HG03565 (cell line): ENCODE measurements at regions not wholly inside any gene's neighbourhood (a gene's known extent, or its start where the extent isn't known, plus 50 kb on each side); places are given as distances from the start of the nearest gene placed in this dataset.

Source experiments
- ATAC-seq: cut with Tn5 transposase; IDR thresholded peaks from one replicate; pipeline ENCODE4 v1.9.1; 2021; ENCODE audit warnings: mild to moderate bottlenecking, moderate library complexity; ENCODE audit not compliant: unreplicated experiment

DNA sequence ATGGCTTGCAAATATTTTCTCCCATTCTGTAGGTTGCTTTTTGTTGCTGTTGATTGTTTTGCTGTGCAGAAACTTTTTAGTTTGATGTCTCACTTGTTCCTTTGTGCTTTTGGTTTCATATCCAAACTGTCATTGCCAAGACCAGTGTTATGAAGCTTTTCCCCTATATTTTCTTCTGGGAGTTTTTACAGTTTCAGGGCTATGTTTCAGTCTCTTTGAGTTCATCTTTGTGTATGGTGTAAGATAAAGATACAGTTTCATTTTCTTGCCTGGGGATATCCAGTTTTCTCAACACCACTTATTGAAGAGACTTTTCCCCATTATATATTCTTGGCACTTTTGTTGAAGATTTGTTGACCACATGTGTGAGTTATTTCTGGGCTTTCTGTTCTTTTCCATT is 139.9 kb downstream of the MRPL57 start:
- no peak for ATAC-seq

DNA sequence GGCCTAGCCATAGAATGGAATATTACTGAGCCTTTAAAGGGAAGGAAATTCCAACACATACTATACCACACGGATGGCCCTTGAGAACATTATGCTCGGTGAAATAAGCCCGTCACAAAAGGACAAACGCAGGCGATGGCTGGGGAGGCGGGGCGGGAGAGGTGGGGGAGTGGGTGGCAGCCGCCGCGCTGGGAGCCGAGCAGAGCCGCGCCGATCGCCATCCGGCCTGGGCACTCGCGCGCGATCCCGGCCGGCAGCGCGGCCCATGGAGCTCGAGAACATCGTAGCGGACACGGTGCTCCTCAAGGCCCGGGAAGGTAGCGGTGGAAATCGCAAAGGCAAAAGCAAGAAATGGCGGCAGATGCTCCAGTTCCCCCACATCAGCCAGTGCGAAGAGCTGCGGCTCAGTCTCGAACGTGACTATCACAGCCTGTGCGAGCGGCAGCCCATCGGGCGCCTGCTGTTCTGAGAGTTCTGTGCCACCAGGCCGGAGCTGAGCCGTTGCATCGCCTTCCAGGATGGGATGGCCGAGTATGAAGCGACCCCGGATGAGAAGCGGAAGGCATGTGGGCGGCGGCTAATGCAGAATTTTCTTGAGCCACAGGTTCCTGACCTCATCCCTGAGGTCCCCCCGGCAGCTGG is 140.1 kb downstream of the ZDHHC20 start:
- no peak for ATAC-seq

DNA sequence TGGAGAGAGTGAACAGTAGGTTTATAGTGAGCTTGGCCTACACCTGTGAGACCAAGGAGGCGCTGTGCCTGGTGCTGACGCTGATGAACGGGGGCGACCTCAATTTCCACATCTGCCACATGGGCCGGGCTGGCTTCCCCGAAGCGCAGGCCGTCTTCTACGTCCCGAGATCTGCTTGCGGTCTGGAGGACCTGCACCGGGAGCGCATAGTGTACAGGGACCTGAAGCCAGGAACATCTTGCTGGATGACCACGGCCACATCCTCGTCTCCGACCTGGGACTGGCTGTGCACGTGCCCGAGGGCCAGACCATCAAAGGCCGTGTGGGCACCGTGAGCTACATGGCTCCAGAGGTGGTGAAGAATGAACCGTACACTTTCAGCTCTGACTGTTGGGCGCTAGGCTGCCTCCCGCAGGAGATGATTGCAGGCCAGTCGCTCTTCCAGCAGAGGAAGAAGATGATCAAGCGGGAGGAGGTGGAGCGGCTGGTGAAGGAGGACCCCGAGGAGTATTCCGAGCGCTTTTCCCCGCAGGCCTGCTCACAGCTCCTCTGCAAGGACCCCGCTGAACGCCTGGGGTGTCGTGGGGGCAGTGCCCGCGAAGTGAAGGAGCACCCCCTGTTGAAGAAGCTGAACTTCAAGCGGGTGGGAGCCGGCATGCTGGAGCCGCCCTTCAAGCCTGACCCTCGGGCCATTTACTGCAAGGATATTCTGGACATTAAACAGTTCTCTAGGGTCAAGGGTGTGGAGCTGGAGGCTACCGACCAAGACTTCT is 139.0 kb downstream of the ZDHHC20 start:
- ATAC-seq: no peak

DNA sequence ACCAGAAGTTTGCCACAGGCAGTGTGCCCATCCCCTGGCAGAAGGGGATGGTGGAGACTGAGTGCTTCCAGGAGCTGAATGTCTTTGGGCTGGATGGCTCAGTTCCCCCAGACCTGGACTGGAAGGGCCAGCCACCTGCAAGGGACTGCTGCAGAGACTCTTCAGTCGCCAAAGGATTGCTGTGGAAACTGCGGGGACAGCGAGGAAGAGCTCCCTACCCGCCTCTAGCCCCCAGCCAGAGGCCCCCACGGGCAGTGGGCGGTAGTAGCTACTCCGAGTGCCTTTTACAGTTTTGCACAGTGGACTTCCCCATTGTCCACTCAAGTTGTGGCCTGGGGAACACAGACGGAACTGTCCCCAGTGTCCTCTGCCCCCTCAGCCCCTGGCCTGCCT is 138.5 kb downstream of the ZDHHC20 start:
- no peak for ATAC-seq

DNA sequence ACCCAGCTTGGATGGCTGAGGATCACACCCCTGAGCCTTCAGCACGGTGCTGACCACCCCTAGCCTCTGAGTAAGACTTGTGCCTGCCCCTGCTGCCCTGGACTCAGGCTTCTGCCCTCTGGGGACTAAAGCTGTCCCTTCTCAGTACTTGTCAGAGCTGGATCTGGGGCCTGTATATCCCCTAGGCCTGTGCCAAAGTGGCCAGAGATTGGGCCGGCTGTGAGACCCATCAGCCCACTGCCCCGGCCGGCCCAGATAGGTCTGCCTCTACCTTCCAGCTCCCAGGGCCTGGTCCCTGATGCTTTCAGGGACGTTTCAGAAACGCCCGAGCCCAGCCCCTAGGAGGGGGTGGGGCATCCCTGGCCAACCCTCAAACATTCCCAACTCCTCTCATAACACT is 137.8 kb downstream of the ZDHHC20 start:
- ATAC-seq: no peak

DNA sequence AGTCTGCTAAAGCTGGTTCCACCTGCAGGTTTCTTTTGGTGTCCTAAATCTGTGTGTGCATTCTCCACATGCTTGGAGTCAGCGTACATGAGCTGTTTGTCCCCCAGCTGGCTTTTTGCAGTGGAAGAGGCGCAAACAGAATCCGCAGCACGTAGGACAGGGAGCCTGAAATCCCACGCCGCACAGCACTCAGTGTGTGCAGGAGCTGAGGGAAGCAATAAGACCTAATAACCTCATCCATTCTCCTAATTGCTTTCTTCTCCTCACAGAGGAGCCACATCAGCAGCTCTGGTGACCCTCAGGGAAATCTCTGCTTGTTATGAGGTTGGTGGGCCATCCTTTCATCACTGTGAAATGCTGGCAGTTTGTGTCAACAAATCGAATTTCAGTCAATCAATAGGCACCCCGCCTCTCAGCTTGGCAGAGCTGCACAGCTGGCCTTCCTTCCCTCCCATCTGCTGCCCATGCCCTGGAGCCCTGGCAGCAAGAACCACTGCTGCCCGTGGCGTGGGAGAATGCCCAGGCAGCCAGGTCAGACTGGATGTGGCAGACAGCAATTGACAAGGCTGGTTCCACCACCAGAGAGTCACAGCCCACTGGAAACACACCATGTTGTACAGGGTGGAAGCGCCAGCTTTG is 136.7 kb downstream of the ZDHHC20 start:
- no peak for ATAC-seq
